ENCODE measurements at regions not wholly inside any gene's neighbourhood (a gene's known extent, or its start where the extent isn't known, plus 50 kb on each side); places are given as distances from the start of the nearest gene placed in this dataset.
A peak's percentile ranks its signal among the peaks of the same experiment; 100 is the strongest.

DNA sequence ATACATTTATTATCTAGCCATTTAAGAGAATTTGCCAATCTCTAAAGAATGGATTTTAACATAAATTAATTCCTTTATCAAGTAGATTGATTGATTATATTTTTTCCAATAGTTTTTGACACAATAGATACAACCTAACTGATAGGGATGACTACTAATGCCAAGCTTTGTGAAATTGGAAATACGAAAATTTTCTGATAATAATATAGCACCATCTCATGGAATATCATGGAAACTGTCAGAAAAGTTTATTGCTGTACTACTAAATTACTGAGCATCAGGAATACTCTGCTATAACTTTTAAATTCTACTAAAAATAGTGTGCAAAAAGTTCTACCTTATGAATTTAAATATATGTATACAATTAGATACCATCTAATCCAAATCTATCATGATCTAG, 101.8 kb upstream of the MAP2 start:
- TF ChIP-seq, protein P1, sequence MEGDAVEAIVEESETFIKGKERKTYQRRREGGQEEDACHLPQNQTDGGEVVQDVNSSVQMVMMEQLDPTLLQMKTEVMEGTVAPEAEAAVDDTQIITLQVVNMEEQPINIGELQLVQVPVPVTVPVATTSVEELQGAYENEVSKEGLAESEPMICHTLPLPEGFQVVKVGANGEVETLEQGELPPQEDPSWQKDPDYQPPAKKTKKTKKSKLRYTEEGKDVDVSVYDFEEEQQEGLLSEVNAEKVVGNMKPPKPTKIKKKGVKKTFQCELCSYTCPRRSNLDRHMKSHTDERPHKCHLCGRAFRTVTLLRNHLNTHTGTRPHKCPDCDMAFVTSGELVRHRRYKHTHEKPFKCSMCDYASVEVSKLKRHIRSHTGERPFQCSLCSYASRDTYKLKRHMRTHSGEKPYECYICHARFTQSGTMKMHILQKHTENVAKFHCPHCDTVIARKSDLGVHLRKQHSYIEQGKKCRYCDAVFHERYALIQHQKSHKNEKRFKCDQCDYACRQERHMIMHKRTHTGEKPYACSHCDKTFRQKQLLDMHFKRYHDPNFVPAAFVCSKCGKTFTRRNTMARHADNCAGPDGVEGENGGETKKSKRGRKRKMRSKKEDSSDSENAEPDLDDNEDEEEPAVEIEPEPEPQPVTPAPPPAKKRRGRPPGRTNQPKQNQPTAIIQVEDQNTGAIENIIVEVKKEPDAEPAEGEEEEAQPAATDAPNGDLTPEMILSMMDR (IDR thresholded peaks at IDR 0.05): peak; percentile 18; the same call in 1 of the 2 replicates
- no peak for TF ChIP-seq ZFX (IDR thresholded peaks at IDR 0.05; ENCODE audit: borderline replicate concordance)

Data from 22Rv1 (cell line).